Right renal pelvis (tissue), 4 donors: ENCODE measurements at regions not wholly inside any gene's neighbourhood (a gene's known extent, or its start where the extent isn't known, plus 50 kb on each side); places are given as distances from the start of the nearest gene placed in this dataset.
A peak's percentile ranks its signal among the peaks of the same experiment; 100 is the strongest.

Experiments used
- DNase-seq, 4 donors: peaks; one replicate each; pipeline ENCODE4 v3.0.0-alpha.2; 2013; ENCODE audit warnings: low read depth in 4 of 4, low spot score in 3 of 4, missing footprints in 1 of 4

GRCh38 chr2:76330865-76331264 lies 620.1 kb upstream of the GCFC2 start:
- no peak for DNase-seq

GRCh38 chr2:76326636-76327035 lies 615.9 kb upstream of the GCFC2 start:
- no peak for DNase-seq

GRCh38 chr2:76323381-76323780 lies 612.7 kb upstream of the GCFC2 start:
- DNase-seq: no peak

- no peak for DNase-seq
Observed at GRCh38 chr2:76320716-76321115, 610.0 kb upstream of the GCFC2 start.

- DNase-seq: no peak
Observed at GRCh38 chr2:76318848-76319360, 608.2 kb upstream of the GCFC2 start.

- no peak for DNase-seq
Observed at GRCh38 chr2:76316691-76317090, 606.0 kb upstream of the GCFC2 start.

- DNase-seq: no peak
Observed at GRCh38 chr2:76314271-76315020, 603.7 kb upstream of the GCFC2 start.

GRCh38 chr2:76312236-76312635 lies 601.5 kb upstream of the GCFC2 start:
- DNase-seq: no peak

GRCh38 chr2:76311728-76312127 lies 601.0 kb upstream of the GCFC2 start:
- no peak for DNase-seq

GRCh38 chr2:76310894-76311633 lies 600.3 kb upstream of the GCFC2 start:
- no peak for DNase-seq

- DNase-seq: no peak
Observed at GRCh38 chr2:76307495-76307894, 596.8 kb upstream of the GCFC2 start.

GRCh38 chr2:76298041-76298440 lies 587.3 kb upstream of the GCFC2 start:
- DNase-seq: no peak

- no peak for DNase-seq
Observed at GRCh38 chr2:76296438-76296837, 585.7 kb upstream of the GCFC2 start.

GRCh38 chr2:76295762-76296161 lies 585.0 kb upstream of the GCFC2 start:
- DNase-seq: no peak

- peak in 1 of 4 donors; percentile 16 for DNase-seq
Observed at GRCh38 chr2:76288598-76288997, 577.9 kb upstream of the GCFC2 start.

GRCh38 chr2:76288146-76288545 lies 577.4 kb upstream of the GCFC2 start:
- no peak for DNase-seq

GRCh38 chr2:76283350-76283749 lies 572.6 kb upstream of the GCFC2 start:
- no peak for DNase-seq

GRCh38 chr2:76281156-76281841 lies 570.6 kb upstream of the GCFC2 start:
- no peak for DNase-seq

- DNase-seq: no peak
Observed at GRCh38 chr2:76280686-76281085, 570.0 kb upstream of the GCFC2 start.

GRCh38 chr2:76279142-76279541 lies 568.4 kb upstream of the GCFC2 start:
- DNase-seq: no peak

- no peak for DNase-seq
Observed at GRCh38 chr2:76275788-76276187, 565.1 kb upstream of the GCFC2 start.
